Neuron (in vitro differentiated cells): ENCODE measurements at regions not wholly inside any gene's neighbourhood (a gene's known extent, or its start where the extent isn't known, plus 50 kb on each side); places are given as distances from the start of the nearest gene placed in this dataset.
"Not testable (repeated sequence)": the region's sequence is repeated elsewhere in the genome, so short reads cannot be mapped to it uniquely, and the experiment has no call there.

Source experiments
- H2AFZ ChIP-seq: one replicate; pipeline ENCODE4 v1.6.1; 2013; ENCODE audit warnings: low read depth, mild to moderate bottlenecking, inconsistent platforms, low read length, moderate library complexity
- H3K27me3 ChIP-seq: one replicate; pipeline ENCODE4 v1.6.1; 2013; ENCODE audit warnings: low read length; ENCODE audit not compliant: insufficient read depth
- H3K36me3 ChIP-seq: one replicate; pipeline ENCODE4 v1.6.1; 2013; ENCODE audit warnings: low read length; ENCODE audit not compliant: insufficient read depth
- H3K4me1 ChIP-seq: one replicate; pipeline ENCODE4 v1.6.1; 2013; ENCODE audit warnings: low read length; ENCODE audit not compliant: insufficient read depth
- H3K4me3 ChIP-seq: 2 replicates; pipeline ENCODE4 v1.5.1; 2013; ENCODE audit warnings: mild to moderate bottlenecking, low read length, moderate library complexity
- H3K9me3 ChIP-seq: one replicate; pipeline ENCODE4 v1.6.1; 2013; ENCODE audit warnings: low read length

GRCh38 chr2:200092235-200092634 lies 136.9 kb downstream of the MAIP1 start:
- Histone ChIP-seq H3K36me3 (no peaks in the 10 kb centered on the region), H3K9me3 (no peaks in the 10 kb centered on the region), H3K27me3 (no peaks in the 10 kb centered on the region), H2AFZ (no peak overlapping the region), H3K4me3 (no peak overlapping the region), H3K4me1 (peaks cover 27% of the 10 kb centered on the region)

- H2AFZ ChIP-seq, result no peak overlapping the region
- no peaks in the 10 kb centered on the region for H3K27me3 ChIP-seq
- no peaks in the 10 kb centered on the region for H3K9me3 ChIP-seq
- no peaks in the 10 kb centered on the region for H3K36me3 ChIP-seq
- peaks cover 14% of the 10 kb centered on the region for H3K4me1 ChIP-seq
- H3K4me3 ChIP-seq, result no peak overlapping the region
Observed at GRCh38 chr2:200095436-200095835, 140.1 kb downstream of the MAIP1 start.

GRCh38 chr2:200099256-200099655 lies 143.9 kb downstream of the MAIP1 start:
- H3K4me1 ChIP-seq, result peaks cover 8% of the 10 kb centered on the region
- no peaks in the 10 kb centered on the region for H3K9me3 ChIP-seq
- no peak overlapping the region for H3K4me3 ChIP-seq
- no peak overlapping the region for H2AFZ ChIP-seq
- no peaks in the 10 kb centered on the region for H3K36me3 ChIP-seq
- no peaks in the 10 kb centered on the region for H3K27me3 ChIP-seq

GRCh38 chr2:200100027-200100426 lies 144.6 kb downstream of the MAIP1 start:
- no peaks in the 10 kb centered on the region for H3K9me3 ChIP-seq
- H2AFZ ChIP-seq, result no peak overlapping the region
- H3K27me3 ChIP-seq, result no peaks in the 10 kb centered on the region
- peaks cover 2% of the 10 kb centered on the region for H3K4me1 ChIP-seq
- H3K36me3 ChIP-seq, result no peaks in the 10 kb centered on the region
- no peak overlapping the region for H3K4me3 ChIP-seq

GRCh38 chr2:200101922-200102321 lies 146.5 kb downstream of the MAIP1 start:
- Histone ChIP-seq H2AFZ (no peak overlapping the region), H3K4me3 (no peak overlapping the region), H3K27me3 (no peaks in the 10 kb centered on the region), H3K4me1 (no peaks in the 10 kb centered on the region), H3K9me3 (no peaks in the 10 kb centered on the region), H3K36me3 (no peaks in the 10 kb centered on the region)

GRCh38 chr2:200102971-200103370 lies 147.6 kb downstream of the MAIP1 start:
- Histone ChIP-seq H3K9me3 (no peaks in the 10 kb centered on the region), H3K36me3 (no peaks in the 10 kb centered on the region), H2AFZ (no peak overlapping the region), H3K27me3 (no peaks in the 10 kb centered on the region), H3K4me1 (no peaks in the 10 kb centered on the region), H3K4me3 (no peak overlapping the region)

GRCh38 chr2:200104015-200104414 lies 148.6 kb downstream of the MAIP1 start:
- no peaks in the 10 kb centered on the region for H3K9me3 ChIP-seq
- H3K4me3 ChIP-seq, result no peak overlapping the region
- no peaks in the 10 kb centered on the region for H3K36me3 ChIP-seq
- H3K27me3 ChIP-seq, result no peaks in the 10 kb centered on the region
- no peak overlapping the region for H2AFZ ChIP-seq
- no peaks in the 10 kb centered on the region for H3K4me1 ChIP-seq

GRCh38 chr2:200107514-200108217 lies 152.3 kb downstream of the MAIP1 start:
- no peaks in the 10 kb centered on the region for H3K9me3 ChIP-seq
- no peak overlapping the region for H2AFZ ChIP-seq
- H3K4me3 ChIP-seq, result no peak overlapping the region
- H3K4me1 ChIP-seq, result no peaks in the 10 kb centered on the region
- H3K36me3 ChIP-seq, result no peaks in the 10 kb centered on the region
- H3K27me3 ChIP-seq, result no peaks in the 10 kb centered on the region

- Histone ChIP-seq H3K27me3 (no peaks in the 10 kb centered on the region), H2AFZ (no peak overlapping the region), H3K4me1 (no peaks in the 10 kb centered on the region), H3K9me3 (no peaks in the 10 kb centered on the region), H3K4me3 (no peak overlapping the region), H3K36me3 (no peaks in the 10 kb centered on the region)
Observed at GRCh38 chr2:200109421-200109820, 154.0 kb downstream of the MAIP1 start.

GRCh38 chr2:200110381-200110780 lies 155.0 kb downstream of the MAIP1 start:
- H3K4me3 ChIP-seq, result no peak overlapping the region
- H2AFZ ChIP-seq, result no peak overlapping the region
- no peaks in the 10 kb centered on the region for H3K4me1 ChIP-seq
- H3K27me3 ChIP-seq, result no peaks in the 10 kb centered on the region
- H3K36me3 ChIP-seq, result no peaks in the 10 kb centered on the region
- H3K9me3 ChIP-seq, result no peaks in the 10 kb centered on the region

GRCh38 chr2:200113016-200113799 lies 157.8 kb downstream of the MAIP1 start:
- not testable (repeated sequence) for H3K4me3 ChIP-seq, H3K9me3 ChIP-seq, H2AFZ ChIP-seq, H3K36me3 ChIP-seq, H3K27me3 ChIP-seq, H3K4me1 ChIP-seq

- Histone ChIP-seq H3K4me3 (no peak overlapping the region), H3K27me3 (no peaks in the 10 kb centered on the region), H2AFZ (no peak overlapping the region), H3K9me3 (no peaks in the 10 kb centered on the region), H3K36me3 (no peaks in the 10 kb centered on the region), H3K4me1 (peaks cover 8% of the 10 kb centered on the region)
Observed at GRCh38 chr2:200119236-200119635, 163.9 kb downstream of the MAIP1 start.

GRCh38 chr2:200121931-200122330 lies 166.5 kb downstream of the MAIP1 start:
- Histone ChIP-seq H3K4me3 (no peak overlapping the region), H2AFZ (no peak overlapping the region), H3K36me3 (no peaks in the 10 kb centered on the region), H3K4me1 (peaks cover 12% of the 10 kb centered on the region), H3K27me3 (no peaks in the 10 kb centered on the region), H3K9me3 (no peaks in the 10 kb centered on the region)
